HG02571 (cell line): ENCODE measurements at regions not wholly inside any gene's neighbourhood (a gene's known extent, or its start where the extent isn't known, plus 50 kb on each side); places are given as distances from the start of the nearest gene placed in this dataset.

Source experiments
- ATAC-seq: cut with Tn5 transposase; IDR thresholded peaks from one replicate; pipeline ENCODE4 v1.9.1; 2021; ENCODE audit warnings: mild to moderate bottlenecking, moderate library complexity; ENCODE audit not compliant: unreplicated experiment

DNA sequence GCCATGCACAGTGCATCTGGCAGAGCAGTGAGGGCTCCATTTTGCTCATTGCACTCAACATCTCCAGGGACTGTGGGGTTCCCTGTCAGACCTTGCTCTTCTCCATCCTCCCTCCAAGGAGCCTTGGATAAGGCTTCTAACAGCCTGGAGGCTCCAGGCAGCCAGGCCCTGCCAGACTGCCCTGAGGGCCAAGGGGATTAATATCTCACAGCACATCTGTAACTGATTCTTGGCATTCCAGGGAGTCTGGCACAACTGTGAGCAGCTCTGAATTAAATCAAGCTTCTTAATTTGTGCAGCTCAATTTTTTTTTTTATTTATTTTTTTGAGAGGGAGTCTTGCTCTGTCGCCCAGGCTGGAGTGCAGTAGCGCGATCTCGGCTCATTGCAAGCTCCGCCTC is 224.5 kb upstream of the PGRMC2 start:
- no peak for ATAC-seq

DNA sequence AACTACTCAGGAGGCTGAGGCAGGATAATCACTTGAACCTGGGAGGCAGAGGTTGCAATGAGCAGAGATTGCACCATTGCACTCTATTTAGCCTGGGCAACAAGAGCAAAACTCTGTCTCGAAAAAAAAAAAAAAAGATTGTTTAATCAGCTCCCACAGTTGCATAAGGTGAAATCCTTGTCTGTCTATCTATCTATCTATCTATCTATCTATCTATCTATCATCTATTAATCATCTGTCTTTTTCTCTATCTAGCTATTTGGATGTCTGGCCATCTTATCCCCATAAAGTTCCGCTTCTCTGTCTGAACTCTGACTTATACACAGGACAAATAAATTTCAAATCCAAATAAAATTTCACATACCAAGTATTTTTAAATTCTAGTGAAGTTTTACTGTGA is 223.2 kb upstream of the PGRMC2 start:
- ATAC-seq = no peak

DNA sequence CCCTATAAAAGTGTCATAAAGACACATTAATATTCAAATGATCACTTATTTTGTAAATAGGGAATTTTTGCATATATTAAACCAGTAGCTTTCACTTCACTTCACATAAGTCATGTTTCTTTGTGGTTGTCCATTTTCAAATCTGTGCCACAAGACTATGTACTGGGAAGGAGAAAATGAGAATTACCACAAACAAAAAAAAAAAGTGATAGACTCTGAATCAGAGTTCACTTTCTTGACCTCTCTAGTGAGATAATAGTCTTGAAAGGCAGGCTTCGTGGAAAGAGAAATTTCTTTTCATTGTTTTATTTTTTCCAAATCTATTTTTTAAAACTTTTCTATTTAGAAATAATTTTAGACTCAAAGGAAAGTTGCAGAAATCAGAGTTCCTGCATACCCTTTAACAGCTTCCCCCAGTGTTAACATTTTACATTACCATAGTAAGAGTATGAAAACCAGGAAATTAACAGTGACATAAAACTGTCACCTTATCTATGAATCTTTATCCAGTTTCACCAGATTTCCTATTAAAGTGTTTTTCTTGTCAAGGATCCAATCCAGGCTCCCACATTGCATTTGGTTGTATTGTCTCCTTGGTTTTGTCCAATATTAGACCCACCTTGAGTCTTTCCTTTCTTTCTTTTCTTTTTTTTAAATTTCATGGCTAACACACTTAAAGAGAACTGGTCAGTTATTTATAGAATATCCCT is 215.4 kb upstream of the PGRMC2 start:
- ATAC-seq = no peak

DNA sequence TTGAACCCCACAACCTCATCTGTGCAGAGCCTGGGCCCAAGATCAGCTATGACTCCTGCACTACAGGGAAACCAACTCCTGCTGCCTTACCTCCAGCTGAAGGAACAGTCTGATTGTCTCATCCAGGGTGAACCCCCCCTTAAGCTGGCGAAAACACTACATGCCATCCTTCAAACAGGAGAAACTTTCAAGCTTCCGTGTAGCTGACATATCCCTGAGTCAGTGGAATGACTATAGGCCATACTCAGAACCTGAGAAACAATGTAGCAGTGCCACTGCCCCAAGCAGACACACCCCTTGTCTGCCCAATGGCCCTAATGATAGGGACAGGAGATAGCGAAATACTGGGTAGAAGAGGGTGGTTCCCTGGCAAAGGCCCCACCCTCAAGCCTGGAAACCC is 213.6 kb upstream of the PGRMC2 start:
- no peak for ATAC-seq

DNA sequence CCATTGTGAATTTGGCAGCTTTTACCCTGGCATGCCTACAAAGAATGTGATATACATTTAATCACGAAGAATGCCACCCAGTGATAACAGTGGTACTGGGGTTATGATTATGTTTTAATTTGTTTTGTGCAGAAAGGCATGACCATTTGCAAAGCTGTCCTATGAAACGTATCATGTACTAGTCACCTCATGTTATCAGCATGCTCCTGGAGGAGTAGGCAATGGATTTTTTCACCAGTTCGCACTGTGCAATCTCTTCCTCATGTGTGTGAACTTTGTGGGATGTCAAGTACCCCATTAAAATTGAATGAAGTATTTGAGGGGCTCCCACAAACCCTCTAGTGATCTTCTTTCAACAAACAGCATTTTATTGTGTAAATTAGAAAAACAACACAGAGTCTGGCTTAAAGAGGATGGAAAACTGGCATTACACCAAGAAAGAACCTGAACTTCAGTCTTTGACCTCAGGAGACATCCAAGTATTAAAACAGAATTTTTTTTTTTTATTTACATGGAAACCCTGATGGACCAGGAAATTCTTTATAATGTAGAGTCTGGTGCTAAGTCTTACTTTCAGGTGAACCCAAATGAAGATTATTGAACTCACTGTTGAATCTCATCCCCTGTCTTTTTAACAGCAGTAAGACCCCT is 200.6 kb upstream of the PGRMC2 start:
- ATAC-seq = no peak

DNA sequence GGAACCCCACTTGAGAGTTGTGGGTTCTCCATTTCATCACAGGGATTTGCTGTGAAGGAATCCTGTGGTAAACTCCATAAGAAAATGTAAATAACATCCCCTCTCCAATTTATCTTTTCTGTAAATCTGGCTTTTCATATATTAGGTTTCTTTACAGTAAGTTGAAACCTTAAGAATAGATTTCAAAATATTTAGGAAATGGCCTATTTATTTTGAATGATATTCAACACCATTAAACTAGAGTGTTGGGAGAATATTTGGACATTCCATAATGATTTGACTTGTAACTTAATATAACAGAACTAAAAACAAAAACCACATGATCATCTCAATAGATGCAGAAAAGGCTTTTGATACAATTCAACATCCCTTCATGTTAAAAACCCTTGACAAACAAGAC is 197.3 kb upstream of the PGRMC2 start:
- ATAC-seq = no peak

DNA sequence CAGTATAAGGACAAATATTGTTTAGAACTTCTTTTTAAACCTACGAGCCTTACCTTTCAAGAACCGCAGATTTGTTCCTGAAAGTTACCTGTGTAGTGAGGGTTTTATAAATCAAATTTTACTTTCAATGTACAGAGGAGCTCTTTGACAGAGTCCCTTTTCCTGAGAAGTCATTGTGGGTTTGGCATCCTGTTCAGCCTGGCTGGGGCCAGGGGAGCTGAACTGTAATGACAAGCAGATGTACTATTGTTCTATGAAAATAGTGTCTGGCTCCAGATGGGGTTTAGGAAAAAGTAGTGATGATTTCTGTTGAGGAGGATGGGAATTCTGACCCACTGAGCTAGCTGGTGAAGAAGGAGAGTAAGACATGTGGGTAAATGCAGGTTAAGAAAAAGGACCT is 196.2 kb upstream of the PGRMC2 start:
- no peak for ATAC-seq

DNA sequence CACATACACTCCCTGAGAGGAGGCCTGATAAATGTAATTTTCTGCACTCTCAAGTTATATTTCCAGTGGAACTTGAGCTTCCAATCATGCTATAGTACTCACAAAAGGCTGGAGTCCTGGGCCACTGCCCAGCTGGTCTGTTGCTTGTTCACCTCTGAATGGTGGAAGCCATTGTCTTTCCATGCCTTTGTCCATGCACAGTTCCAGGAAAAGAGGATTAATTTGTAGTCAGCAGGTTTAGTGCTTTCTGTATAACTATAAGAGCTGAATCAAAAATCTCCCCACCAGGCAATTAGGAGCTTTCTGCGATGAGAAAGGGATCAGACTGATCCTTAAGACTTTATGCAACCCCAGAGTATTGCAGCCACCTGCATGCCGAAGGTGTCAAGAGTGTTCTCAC is 195.4 kb upstream of the PGRMC2 start:
- no peak for ATAC-seq

DNA sequence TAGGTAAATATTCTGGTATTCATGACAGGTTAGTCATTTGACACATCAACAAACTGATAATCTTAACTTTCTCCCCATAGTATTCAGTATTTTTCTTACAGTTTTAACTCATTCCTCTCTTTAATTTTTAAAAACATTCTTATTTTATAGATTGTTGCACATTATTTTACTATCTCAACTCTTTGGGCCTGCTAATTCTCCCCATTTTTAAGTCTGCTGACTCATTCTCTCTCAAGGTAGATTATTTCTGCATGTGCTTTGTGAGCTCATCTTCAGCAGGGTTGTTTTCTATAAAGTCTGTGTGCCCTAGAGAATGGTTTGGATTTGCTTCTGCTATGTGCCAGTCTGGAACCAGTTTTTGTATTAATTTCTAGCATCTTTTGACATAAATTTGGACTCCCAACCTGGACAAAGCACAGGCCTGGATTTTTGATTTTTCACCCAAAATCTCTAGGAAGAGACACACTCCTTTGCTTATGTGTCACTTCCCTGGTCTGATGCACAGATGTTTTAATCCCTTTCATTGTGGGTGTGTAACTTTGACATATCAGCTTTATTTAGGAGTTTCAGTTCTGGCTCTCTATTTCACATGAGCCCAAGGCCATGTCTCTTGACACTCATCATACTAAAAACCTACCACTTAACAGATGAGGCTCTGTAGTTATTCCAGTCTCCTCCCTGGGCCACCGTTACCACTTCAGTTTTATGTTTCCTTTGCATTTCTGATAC is 194.3 kb upstream of the PGRMC2 start:
- ATAC-seq = no peak

DNA sequence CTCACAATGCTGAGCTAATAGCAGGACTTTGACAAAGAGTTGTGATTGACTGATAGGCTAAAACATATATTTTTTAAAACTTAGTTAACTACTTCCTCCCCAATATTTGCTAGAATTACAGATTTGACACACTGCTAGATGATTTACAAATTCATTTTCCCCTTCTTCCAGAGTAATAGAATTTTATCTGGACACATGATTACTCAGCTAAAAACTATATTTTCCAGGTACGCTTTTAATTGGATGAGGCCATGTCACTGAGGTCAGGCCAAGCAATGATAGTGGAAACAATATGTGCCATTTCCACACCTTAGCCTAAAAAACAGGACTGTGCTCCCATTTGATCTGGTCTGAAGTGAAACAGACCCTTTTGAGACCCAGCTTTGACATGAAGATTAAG is 193.3 kb upstream of the PGRMC2 start:
- no peak for ATAC-seq

DNA sequence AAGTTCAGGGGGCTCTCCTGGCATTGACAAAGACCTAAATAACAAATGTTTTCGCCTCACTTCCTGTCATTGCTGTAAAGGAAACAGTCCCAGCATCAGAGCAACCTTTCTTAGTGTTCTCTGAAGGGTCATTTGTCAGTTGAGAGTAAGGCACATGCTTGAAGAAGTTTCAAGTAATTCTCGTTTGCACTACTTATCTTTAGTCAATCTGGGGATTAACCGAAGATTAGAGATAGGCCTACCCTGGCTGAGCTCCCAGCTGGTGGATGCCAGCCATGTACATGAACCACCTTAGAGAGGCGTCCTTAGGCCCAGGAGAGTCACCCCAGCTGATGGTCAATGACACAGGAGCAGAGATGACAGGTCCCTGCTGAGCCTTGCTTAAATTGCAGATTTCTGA is 189.9 kb upstream of the PGRMC2 start:
- ATAC-seq = no peak

DNA sequence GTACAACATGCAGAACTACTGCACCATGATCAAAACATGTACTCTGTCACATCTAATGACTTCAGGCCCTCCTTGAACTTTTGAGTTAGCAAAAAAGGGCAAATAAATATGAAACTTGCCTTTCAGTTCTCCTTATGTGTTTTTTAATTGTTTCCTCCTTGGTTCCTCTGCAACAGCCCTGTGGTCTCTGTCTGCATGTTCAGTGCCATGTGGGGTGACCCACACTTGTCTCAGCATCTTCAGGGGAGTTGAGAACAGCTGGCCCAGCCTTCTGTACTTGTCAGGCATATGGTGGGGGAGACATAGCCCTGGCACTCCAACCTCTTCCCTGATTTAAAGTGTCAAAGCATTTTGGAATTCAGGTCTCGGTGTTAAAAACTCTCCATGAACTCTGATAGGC is 188.0 kb upstream of the PGRMC2 start:
- ATAC-seq = no peak

DNA sequence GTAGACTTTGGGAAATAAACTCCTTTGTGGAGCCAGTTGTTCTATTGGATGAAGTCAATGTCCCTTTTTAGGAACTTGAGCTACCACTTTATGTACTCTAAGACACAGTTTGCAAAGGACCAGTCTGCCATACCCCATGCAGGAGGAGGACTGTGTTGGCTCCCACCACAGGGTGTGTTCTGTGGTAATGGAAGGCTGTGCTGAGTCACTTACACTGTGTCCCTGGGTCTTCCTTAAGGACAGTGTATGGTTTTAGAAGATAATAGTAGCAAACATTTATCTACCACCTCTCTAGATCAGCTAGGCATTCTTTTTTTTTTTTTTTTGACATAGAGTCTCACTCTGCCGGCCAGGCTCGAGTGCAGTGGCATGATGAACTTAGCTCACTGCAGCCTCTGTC is 184.0 kb upstream of the PGRMC2 start:
- ATAC-seq = no peak

DNA sequence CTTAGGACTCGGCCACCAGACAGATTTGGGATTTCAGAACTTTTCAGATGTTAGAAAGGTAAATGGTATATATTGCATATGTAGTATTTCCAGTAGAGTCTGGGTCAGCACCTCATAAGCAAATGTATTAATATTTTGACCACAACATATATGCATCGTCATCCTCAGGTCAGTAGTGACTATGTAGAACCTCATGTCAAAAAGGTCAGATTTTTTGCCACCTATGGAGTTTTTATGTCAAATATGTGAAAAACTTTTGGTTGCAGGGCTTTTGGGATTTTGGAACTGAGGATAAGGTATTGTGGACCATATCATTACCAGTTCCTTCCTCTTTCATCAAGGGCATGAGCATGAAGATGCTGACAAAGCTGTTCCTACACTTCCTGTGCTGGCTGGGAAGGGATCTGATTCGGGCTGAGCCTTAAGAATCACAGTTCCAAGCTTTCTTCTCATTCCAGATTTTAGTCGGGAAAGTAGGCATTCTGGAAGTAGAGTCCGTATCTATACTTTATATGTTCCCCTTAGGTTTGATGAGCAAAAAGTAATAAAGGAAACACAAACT is 183.0 kb upstream of the PGRMC2 start:
- no peak for ATAC-seq

DNA sequence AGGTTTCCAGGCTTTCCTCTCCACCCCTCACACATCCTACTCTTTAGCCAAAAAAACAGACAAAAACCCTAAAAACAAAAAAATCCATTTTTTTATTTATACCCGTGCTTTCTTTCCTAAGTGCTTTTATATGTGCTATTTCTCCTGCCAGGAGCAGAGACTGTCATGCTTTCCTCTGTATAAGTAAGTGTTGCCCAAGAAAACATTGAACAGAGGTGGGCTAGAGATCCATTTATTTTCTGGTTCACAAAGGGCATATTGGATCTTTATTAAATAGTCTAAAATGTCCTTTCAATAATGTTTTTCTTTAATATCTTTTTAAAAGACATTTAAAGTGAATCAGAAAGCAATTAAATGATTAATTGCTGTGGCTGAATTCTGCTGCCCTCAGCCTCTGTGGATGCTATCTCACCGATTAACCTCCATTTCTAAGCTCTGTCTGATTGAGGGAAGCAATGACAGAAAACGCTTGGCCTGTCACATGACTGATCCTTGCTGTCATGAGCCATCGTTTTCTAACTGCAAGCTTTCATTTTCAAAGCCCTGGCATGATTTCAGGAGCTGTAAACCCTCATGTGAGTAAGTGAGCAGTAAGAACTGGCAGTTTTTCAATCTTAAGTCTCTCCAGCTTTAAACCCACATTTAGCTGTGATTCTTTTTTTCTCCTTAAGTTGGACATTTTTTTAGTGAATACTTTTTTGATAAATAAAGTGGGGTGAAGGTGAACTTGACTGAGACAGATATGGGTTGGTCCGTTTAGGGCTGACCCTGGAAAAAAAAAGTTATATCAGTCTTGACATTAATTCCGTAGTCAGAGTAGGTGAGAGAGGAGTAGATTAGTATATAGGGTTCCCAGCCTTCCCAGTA is 180.7 kb upstream of the PGRMC2 start:
- ATAC-seq = no peak

DNA sequence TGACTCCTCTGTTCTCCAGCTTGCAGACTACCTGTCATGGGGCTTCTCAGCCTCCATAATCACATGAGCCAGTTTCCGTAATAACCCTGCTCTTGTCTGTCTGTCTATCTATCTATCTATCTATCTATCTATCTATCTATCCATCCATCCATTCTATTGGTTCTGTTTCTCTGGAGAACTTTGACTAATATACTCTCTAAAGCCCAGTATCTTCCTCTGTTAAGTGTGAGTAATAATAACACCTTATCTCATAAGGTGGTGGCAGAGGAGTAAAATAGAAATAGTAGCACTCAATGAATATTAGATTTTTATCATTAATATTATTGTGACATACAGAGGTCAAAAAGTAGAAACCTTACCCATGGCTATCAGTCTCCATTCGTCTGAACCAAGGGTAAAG is 177.9 kb upstream of the PGRMC2 start:
- no peak for ATAC-seq

DNA sequence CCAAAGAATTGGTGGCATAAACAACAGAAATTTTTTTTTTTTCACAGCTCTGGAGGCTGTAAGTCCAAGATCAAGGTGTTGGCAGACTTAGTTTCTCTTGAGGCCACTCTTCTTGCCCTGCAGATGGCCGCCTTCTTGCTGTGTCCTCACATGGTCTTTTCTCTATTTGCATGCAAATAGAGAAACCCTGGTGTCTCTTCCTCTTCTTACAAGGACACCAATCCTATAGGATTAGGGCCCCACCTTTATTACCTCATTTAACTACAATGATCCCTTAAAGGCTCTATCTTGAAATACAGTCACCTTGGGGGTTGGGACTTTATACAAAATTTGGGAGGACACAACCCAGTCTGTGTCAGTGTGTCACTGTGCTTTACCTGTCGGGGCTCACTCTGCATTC is 175.4 kb upstream of the PGRMC2 start:
- ATAC-seq = no peak

DNA sequence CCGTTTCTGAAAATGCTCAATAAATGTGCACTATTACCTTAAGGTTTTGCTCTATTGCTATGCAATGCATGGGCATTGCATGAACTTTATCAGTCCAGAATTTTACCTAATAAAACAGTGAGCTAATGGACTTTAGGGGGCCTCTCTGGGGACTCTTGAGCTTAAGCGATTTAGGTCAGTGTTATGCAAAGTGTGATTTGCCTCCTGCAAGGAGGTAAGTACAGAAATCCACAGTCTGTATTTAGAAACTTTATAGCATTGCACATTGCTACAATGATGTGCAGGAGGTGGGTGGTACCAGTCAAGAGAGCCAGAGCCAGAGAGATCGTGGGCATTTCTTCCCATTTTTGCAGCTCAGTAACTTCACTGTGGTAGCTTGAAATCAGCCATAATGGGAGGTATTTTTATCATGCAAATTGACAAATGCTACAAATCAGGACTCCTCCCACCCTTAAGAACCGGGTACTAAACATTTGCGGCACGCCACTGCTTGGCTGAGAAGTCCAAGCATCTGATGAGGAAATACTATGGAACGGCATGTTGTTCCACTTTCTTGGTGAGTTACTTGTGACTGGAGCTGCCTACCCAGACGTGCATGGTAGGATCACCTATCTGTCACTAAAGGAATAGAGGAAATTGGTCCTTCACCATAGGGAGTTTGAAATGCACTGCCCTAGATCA is 174.6 kb upstream of the PGRMC2 start:
- ATAC-seq = no peak

DNA sequence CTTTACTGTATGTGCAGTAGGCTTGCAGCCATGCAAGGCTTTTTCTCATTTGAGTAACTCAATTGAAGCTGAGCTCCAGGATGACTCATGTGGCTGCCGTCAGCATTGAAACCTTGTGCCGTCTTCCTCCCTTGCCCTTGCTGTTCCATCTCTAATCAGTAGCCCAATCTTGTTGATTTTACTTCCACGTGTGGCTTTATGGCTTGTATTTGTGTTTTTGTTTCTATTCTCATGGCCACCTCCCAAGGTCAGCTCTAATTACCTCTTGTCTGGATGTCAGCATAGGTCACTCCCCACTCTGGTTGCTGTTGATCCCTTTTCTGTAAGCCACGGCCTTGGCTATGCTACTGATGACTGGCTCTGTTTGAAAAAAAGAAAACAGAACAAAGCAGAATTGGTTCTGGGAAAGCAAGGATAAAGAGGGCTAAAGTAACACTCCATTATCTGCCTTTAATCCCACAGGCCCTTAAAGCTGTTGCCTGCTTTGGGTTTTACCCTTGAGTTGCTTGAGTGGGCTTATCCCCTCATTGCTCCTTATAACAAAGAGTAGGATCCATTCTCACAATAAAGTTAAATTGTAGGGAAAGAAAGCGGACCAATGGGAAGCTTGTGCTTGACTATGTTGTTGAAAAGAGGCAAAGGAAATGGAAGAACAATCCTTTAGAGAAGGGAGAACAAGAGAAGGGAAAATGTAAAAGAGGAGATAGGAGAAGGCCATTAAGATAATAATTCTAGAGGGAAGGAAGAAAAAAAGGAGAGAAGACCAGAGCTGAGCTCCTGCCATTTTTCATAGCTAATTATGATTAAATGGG is 173.9 kb upstream of the PGRMC2 start:
- peak; percentile 80 for ATAC-seq

DNA sequence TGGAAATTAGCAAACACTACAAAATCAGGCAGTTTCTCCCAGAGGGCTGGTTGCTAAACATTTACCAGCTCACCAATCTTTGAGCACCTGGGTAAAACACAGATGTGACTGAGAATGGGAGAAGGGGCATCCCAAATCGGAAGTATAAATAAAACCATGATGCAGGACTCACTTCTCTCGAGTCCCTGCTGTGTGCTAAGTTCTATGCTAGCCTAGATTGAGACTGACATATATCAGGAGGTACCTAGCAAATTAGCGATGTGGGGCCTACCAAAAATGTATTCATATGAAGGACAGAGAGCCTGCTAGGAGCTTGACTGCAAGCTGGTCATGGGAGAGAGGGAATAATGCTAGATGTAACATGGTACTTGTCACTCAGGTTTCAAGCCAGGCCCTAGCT is 171.9 kb upstream of the PGRMC2 start:
- ATAC-seq = no peak
